GM19043 (cell line): ENCODE measurements at regions not wholly inside any gene's neighbourhood (a gene's known extent, or its start where the extent isn't known, plus 50 kb on each side); places are given as distances from the start of the nearest gene placed in this dataset.
"Not testable (repeated sequence)": the region's sequence is repeated elsewhere in the genome, so short reads cannot be mapped to it uniquely, and the experiment has no call there.

Source experiments
- ATAC-seq: cut with Tn5 transposase; IDR thresholded peaks from one replicate; pipeline ENCODE4 v1.9.1; 2021; ENCODE audit warnings: low read depth; ENCODE audit not compliant: unreplicated experiment

- no peak for ATAC-seq
These were observed 799.5 kb upstream of the ADGRL3 start for GRCh38 chr4:60400593-60400992.

DNA sequence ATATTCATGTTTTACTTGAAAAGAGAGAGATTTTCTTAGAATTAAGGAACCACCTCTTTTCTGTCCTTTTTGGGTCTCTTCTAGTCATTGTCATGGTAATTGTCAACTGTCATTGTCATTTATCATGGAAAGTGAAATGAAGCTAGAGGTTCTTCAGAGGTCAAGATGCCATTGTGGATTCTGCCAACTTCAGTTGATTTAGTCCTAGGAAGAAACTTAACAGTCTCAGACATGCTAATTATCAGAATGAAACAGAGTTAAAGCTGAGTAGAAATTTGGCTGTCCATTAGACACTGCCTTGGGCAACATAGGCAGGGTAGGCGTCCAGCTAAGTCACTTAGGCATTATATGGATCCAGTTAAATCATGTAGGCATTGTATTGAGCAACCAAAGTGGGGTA is 796.1 kb upstream of the ADGRL3 start:
- no peak for ATAC-seq

GRCh38 chr4:60422439-60422838 is 777.7 kb upstream of the ADGRL3 start:
- ATAC-seq: no peak

- ATAC-seq: not testable (repeated sequence)
These were observed 776.4 kb upstream of the ADGRL3 start for GRCh38 chr4:60423573-60424184.

GRCh38 chr4:60432911-60433310 is 767.2 kb upstream of the ADGRL3 start:
- ATAC-seq: no peak

DNA sequence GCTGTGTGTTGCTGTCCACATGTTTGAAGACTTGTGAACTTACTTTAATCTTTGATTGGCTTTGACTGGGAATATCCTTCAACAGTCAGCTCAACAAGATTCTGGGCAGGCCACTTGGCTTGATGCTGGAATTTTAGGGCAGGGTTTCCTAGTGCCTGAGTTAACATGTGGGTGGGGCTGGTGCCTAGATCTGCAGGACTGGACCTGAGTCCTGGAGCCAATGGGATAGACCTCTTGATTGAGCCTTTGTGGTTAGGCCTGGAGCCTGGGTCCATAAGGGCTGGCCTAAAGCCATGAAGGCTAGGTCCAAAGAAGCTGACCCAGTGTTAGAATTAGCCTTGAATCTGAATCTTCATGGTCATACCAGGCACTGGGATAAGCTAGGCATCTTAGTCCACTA is 757.1 kb upstream of the ADGRL3 start:
- ATAC-seq: no peak

GRCh38 chr4:60443796-60444195 is 756.3 kb upstream of the ADGRL3 start:
- ATAC-seq: no peak

- ATAC-seq: no peak
These were observed 750.1 kb upstream of the ADGRL3 start for GRCh38 chr4:60450054-60450453.

- no peak for ATAC-seq
These were observed 747.9 kb upstream of the ADGRL3 start for GRCh38 chr4:60452266-60452665.

DNA sequence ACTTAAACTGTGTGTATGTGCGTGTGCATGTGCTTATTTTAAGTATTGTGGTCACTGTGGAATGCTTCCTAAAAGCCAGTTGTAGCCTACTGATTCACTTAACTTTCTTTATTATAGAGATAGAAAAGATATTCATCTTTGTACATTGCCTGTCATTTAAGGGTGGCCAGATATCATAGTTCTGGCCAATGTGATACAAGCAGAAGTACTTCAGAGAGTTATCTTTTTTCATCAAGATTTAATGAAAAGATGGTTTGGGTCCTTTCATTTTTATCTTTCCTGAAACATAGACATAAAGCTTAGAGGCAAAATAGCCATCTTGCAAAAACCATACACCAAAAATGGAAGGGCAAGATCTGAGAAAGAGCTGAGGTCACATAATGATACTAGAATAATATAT is 744.7 kb upstream of the ADGRL3 start:
- ATAC-seq: no peak

GRCh38 chr4:60461551-60461950 is 738.6 kb upstream of the ADGRL3 start:
- ATAC-seq: no peak

DNA sequence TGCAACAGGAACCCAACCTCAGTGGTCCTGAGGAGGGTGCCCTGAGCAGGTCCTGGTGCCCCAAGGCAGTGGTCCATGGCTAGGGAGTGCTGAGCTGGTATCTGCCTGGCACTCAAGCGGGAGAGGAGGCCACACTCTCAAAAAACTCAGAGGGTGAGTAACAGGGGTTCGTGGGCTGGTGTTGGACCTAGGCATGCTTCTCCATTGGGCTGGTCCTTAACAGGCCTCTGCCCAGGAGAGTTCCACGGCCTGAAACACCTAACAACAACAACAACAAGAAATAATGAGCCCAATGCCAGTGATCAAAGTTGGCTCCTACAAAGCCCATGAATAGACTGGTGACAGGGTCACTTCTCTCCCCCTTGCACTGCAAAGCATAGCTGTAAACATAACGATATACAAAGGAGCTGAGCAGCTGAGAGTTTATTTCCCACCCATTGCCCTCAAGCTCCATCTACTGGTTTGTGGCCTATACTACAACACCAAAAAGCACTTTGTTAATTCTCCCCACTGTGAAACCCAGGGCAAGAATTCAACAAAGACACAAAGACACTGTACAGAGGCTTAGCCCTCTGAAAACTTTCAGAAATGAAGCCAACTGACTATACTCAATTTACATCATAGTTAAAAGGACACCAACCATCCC is 736.1 kb upstream of the ADGRL3 start:
- ATAC-seq: no peak

GRCh38 chr4:60482921-60483351 is 717.2 kb upstream of the ADGRL3 start:
- no peak for ATAC-seq

GRCh38 chr4:60485276-60485675 is 714.9 kb upstream of the ADGRL3 start:
- no peak for ATAC-seq

GRCh38 chr4:60487118-60487761 is 712.9 kb upstream of the ADGRL3 start:
- not testable (repeated sequence) for ATAC-seq

- no peak for ATAC-seq
These were observed 699.3 kb upstream of the ADGRL3 start for GRCh38 chr4:60500810-60501209.

DNA sequence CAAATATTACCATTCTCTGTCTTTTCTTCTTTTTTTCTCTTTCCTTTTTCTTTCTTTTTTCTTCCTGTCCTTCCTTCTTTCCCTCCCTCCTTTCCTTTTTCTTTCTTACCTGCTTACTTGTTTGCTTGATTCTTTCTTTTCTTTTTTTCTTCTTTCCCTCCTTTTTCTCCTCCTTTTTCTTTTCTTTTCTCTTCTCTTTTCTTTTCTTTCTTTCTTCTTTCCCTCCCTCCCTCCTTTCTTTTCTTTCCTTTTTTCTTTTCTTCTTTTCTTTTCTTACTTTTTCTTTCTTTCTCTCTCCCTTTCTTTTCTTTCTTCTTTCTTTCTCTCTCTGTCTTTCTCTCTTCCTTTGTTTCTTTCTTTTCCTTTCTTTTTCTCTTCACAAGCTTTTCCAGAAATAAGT is 697.4 kb upstream of the ADGRL3 start:
- no peak for ATAC-seq

GRCh38 chr4:60506061-60506460 is 694.1 kb upstream of the ADGRL3 start:
- ATAC-seq: no peak

- no peak for ATAC-seq
These were observed 677.9 kb upstream of the ADGRL3 start for GRCh38 chr4:60522265-60522664.

DNA sequence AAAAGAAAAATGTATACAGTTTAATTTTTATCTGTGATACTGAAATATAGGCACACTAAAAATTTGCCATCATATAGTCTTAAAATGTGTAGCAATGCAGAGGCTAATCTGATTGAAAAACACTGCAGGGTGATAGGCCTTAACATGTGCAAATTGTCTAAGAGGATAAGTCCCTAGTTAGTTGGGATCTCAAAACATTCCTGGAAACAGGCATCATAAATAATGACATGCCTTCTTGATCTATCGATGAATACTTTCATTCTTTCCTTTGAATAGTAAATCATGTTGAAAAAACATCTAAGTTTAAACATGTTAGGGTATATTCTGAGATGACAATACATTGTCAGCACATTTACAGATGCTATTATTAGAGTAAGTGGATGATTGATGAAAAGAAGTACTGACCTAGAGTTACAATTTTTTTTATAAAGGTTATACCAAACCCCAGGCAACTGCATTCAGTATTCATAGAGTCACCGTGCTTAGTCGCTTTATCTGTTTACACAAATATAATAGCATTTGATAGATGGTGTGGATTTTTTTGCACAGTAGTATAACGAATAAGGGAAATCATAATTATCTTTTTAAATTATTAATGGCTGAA is 668.2 kb upstream of the ADGRL3 start:
- no peak for ATAC-seq

DNA sequence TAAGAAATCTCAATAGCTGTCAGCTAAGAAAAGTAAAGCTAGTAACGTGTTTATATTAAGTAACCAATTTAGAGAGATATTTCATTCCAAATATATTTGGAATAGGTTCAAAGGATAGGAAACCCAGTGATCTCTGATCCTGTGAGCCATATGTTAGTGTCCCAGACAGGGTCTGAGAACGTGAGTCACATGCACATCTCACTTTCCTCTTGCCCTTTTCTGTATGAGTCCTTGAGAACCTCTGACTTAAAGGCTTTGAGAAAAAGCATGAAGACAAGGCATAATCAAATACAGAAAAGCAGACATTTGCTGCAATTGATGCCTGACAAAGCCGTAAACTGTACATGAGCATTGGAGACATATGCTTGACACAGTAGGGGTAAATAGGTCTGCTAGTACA is 655.1 kb upstream of the ADGRL3 start:
- no peak for ATAC-seq

GRCh38 chr4:60562334-60562733 is 637.8 kb upstream of the ADGRL3 start:
- ATAC-seq: no peak
